Psoas muscle (tissue), 7 donors: ENCODE measurements at regions not wholly inside any gene's neighbourhood (a gene's known extent, or its start where the extent isn't known, plus 50 kb on each side); places are given as distances from the start of the nearest gene placed in this dataset.

Experiments used
- ATAC-seq, 4 donors: fragments of 200-7000 bp; cut with Tn5 transposase; one replicate each; pipeline ENCODE4 v1.9.1; 2020; ENCODE audit warnings: moderate library complexity in 3 of 4, mild to moderate bottlenecking in 2 of 4
- DNase-seq, 2 donors: peaks; one replicate each; pipeline ENCODE4 v3.0.0-alpha.2; 2020
- H3K27ac ChIP-seq: fragments of 200-600 bp; one replicate; pipeline ENCODE4 v1.8.0; 2022
- H3K27me3 ChIP-seq, 3 donors: fragments of 200-600 bp in 1 of 3; one replicate each; pipeline versions ENCODE4 v1.6.1 to v1.8.0; 2013 to 2022; ENCODE audit warnings: low read length in 2 of 3, mild to moderate bottlenecking in 2 of 3, moderate library complexity in 1 of 3; ENCODE audit not compliant: insufficient read depth in 3 of 3
- H3K36me3 ChIP-seq, 2 donors: fragments of 200-600 bp in 1 of 2; one replicate each; pipeline versions ENCODE4 v1.6.1 to v1.8.0; 2013 to 2022; ENCODE audit warnings: low read depth in 1 of 2, mild to moderate bottlenecking in 1 of 2, moderate library complexity in 1 of 2; ENCODE audit not compliant: insufficient read depth in 1 of 2
- H3K4me1 ChIP-seq: fragments of 200-600 bp; one replicate; pipeline ENCODE4 v1.8.0; 2022
- H3K4me3 ChIP-seq: fragments of 200-600 bp; one replicate; pipeline ENCODE4 v1.8.0; 2022; ENCODE audit warnings: mild to moderate bottlenecking
- H3K9me3 ChIP-seq: fragments of 200-600 bp; one replicate; pipeline ENCODE4 v1.8.0; 2022
- CTCF ChIP-seq: fragments of 200-600 bp; IDR thresholded peaks from one replicate; pipeline ENCODE4 v1.8.0; 2022; ENCODE audit warnings: antibody characterized with exemption
- WGBS, 3 donors: extraction: QIAGEN DNeasy Blood & Tissue Kit; methylation state at CpG; one replicate each; pipeline versions ENCODE4 v1.1.6 to v1.1.7; 2013; 5-methylcytosine and 5-hydroxymethylcytosine counted together
- intact Hi-C, 2 donors: fragments of 100-400 bp; cut with DNase I; formaldehyde crosslinking; loops; one replicate each; pipeline versions ENCODE4 v1.11.0 to v1.14.2; 2022
- donor health status: healthy with polysubstance abuse.
- donor health status: DM: no; HTN: no; CAD: no; lungs with moderate emphysema.
- donor health status: Bipolar disorder and iron deficiency.
- donor health status: healthy.
- donor health status: DM: yes; HTN: yes; CAD: no.
- donor health status: DM: no; HTN: no; CAD: no.
- donor health status: DM: yes; HTN: yes; CAD: no.

GRCh38 chr5:154610321-154611154 lies 132.5 kb upstream of the HAND1 start:
- H3K27me3 ChIP-seq, result peaks cover 0 to 37% (median 20%) of the 10 kb centered on the region in 3 donors
- ATAC-seq, result peak; percentile 84 to 95 (median 92)
- intact Hi-C loops, result loop anchor here in 1 of 2 donors (2.0 kb wide), 1 partner anchor 144 kb away; no protein-coding TSS in a partner anchor

GRCh38 chr5:154609251-154609650 lies 131.2 kb upstream of the HAND1 start:
- DNase-seq (no peak), ATAC-seq (no peak)
- Histone ChIP-seq H3K27me3 (peaks cover 0 to 29% (median 18%) of the 10 kb centered on the region in 3 donors), H3K27ac (no peak overlapping the region), H3K4me3 (no peak overlapping the region), H3K36me3 (no peaks in the 10 kb centered on the region), H3K4me1 (peaks cover 7% of the 10 kb centered on the region), H3K9me3 (no peaks in the 10 kb centered on the region)
- no peak for TF ChIP-seq CTCF
- intact Hi-C loops, result loop anchor here (5.0 to 10.0 kb wide), 3 partner anchors 87 to 142 kb away; no protein-coding TSS in a partner anchor
- 74 to 87% (median 82%) methylated on average over 3 of the region's 3 CpGs for WGBS, 3 donors

More at GRCh38 chr5:154610321-154611154, 132.5 kb upstream of the HAND1 start:
- TF ChIP-seq CTCF, result peak; percentile 73
- Histone ChIP-seq H3K9me3 (no peaks in the 10 kb centered on the region), H3K36me3 (no peaks in the 10 kb centered on the region), H3K4me1 (peaks cover 7% of the 10 kb centered on the region), H3K4me3 (peak overlapping the region; percentile 50), H3K27ac (no peak overlapping the region)
- WGBS, 3 donors, result 1 to 3% (median 2%) methylated on average over 43 to 50 of the region's 50 CpGs
- DNase-seq, result peak; percentile 63 to 78

- Histone ChIP-seq H3K27me3 (peaks cover 0 to 32% (median 18%) of the 10 kb centered on the region in 3 donors), H3K4me3 (no peak overlapping the region), H3K4me1 (peaks cover 7% of the 10 kb centered on the region), H3K9me3 (no peaks in the 10 kb centered on the region), H3K27ac (no peak overlapping the region), H3K36me3 (no peaks in the 10 kb centered on the region)
- no peak for TF ChIP-seq CTCF
- intact Hi-C loops, result loop anchor here (5.0 to 10.0 kb wide), 3 partner anchors 86 to 141 kb away; no protein-coding TSS in a partner anchor
- ATAC-seq (no peak), DNase-seq (no peak)
- 49 to 67% (median 60%) methylated on average over 7 of the region's 7 CpGs for WGBS, 3 donors
Observed at GRCh38 chr5:154608531-154609011, 130.5 kb upstream of the HAND1 start.

- DNase-seq (no peak), ATAC-seq (no peak)
- H3K27me3 ChIP-seq, result peaks cover 0 to 32% (median 18%) of the 10 kb centered on the region in 3 donors
- peaks cover 7% of the 10 kb centered on the region for H3K4me1 ChIP-seq
- no peaks in the 10 kb centered on the region for H3K9me3 ChIP-seq
- intact Hi-C loops, result loop anchor here (5.0 to 10.0 kb wide), 3 partner anchors 85 to 140 kb away; no protein-coding TSS in a partner anchor
- H3K27ac ChIP-seq, result no peak overlapping the region
- TF ChIP-seq CTCF, result no peak
- no peak overlapping the region for H3K4me3 ChIP-seq
- 86 to 97% (median 88%) methylated on average over 4 of the region's 4 CpGs for WGBS, 3 donors
- H3K36me3 ChIP-seq, result no peaks in the 10 kb centered on the region
Observed at GRCh38 chr5:154607746-154608145, 129.7 kb upstream of the HAND1 start.
